GM19099 (cell line): ENCODE measurements at regions not wholly inside any gene's neighbourhood (a gene's known extent, or its start where the extent isn't known, plus 50 kb on each side); places are given as distances from the start of the nearest gene placed in this dataset.

Source experiments
- POLR2A ChIP-seq: IDR thresholded peaks from 3 replicates; pipeline ENCODE4 v1.6.1; 2011; ENCODE audit warnings: low read depth; ENCODE audit not compliant: insufficient read length; ENCODE audit errors: extremely low read depth

DNA sequence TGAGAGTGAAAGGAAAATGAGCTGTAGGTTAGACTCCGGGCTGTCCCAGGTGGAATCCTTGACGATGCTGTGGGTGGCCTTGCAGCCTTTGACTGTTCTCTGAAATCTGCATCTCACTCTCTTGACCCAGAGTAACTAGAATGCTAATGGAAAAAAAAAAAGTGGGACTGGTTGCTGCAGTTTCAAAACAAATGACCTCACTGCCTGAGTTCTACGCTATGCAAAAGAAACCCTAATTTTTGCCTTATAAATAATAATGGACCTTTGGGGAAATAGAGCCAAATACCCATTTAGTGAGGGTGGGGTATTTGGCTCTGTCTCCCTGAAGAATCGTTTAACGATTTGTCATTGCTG is 309.7 kb upstream of the C2CD4B start:
- TF ChIP-seq POLR2A: no peak

DNA sequence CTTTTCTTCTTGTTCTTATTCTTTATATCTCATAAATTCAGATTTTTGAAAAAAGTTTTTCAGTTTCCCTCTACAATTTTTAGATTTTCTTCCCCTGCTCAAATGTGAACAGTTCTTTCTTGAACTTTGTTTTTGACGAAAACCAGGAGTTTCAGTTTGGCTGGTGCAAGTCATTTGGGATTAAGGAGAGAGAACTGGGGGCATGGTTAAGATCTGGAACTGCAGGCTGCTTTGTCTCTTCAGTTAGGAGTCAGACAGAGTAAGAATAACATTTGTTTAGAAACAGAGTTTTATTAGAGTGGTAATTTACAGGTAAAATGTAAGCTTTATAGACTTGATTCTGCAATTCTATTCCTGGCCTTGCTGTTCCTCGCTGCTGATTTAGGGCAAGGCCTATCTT is 310.5 kb upstream of the C2CD4B start:
- TF ChIP-seq POLR2A: no peak

GRCh38 chr15:62476163-62476562 is 311.1 kb upstream of the C2CD4B start:
- TF ChIP-seq POLR2A: no peak

GRCh38 chr15:62477929-62478328 is 312.8 kb upstream of the C2CD4B start:
- TF ChIP-seq POLR2A: no peak

DNA sequence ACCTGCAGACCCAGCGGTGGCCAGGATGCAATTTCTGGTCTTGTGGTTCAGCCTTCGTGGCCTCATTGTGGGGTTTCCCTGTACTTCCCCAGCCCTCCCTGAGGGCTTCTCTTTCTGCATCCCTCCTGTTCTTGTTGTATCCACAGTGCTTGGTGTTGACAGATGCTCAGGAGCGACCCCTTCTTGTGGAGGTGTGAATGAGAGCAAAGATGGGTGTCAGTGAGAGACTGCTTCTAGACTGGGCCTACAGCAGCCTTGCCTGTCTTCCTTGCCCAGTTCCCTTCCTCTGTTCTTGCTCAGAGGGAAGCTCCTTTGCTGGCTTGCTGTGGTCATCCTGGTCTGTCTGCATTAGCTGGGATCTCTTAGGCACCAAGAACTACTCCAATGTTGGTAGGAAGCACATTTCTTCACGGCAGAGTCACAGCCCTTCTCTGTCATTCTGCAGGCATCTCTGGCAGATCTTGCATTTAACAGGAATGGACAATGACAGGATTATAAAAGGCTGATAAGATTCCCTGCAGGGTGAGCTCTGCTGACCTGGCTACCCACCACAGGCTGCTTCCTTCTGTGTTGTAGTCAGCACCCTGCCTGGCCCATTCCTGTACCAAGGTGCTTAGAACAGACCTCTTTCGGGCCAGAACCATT is 317.8 kb upstream of the C2CD4B start:
- no peak for TF ChIP-seq POLR2A

- TF ChIP-seq POLR2A: no peak
These were observed 318.7 kb upstream of the C2CD4B start for GRCh38 chr15:62483814-62484213.

DNA sequence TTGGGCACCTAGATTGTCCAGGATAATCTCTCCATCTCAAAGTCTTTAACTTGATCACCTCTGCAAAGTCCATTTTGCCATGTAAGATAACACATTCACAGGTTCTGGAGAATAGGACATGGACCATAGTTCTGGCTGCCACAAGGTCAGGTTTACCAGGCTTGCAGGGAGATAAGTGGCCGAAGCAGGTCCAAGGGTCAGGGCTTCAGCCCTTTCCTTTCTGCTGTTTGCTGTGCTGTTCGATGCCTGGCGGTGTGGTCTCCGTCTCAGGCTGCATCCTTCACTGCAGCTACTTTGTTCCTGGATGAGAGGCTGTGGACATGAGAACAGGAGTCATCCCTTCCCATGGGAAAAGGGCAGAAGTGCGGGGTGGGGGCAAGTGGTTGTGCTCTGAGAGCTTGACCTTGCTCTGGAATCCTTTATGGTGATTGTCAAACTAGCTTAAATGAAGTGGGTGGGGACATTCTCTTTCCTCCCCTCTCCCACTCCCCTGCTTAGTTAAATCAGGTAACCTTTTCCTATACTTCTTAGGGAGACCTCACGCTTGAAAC is 320.2 kb upstream of the C2CD4B start:
- TF ChIP-seq POLR2A: no peak

GRCh38 chr15:62486041-62486440 is 321.0 kb upstream of the C2CD4B start:
- TF ChIP-seq POLR2A: no peak

GRCh38 chr15:62488387-62488786 is 323.3 kb upstream of the C2CD4B start:
- TF ChIP-seq POLR2A: no peak

DNA sequence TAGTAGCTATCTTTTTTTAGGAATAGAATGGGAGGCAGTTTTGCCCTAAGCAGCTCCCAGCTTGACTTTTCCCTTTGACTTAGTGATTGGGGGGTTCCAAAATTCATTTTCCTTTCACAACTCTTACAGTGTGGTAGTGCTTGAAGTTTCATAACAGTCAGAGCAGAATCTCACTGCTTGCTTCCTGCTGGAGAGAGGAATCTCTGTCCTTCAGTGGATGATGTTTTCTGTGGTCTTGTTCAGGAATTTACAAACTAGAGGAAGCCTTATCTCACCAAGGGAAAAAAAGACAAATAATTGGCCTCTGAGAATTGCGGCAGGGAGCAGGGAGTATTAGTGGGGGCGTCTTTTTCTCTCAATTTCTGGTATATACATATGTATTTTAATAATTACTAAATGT is 326.6 kb upstream of the C2CD4B start:
- TF ChIP-seq POLR2A: no peak

GRCh38 chr15:62492900-62493299 is 327.8 kb upstream of the C2CD4B start:
- TF ChIP-seq POLR2A: no peak

GRCh38 chr15:62494197-62494596 is 329.1 kb upstream of the C2CD4B start:
- TF ChIP-seq POLR2A: no peak

DNA sequence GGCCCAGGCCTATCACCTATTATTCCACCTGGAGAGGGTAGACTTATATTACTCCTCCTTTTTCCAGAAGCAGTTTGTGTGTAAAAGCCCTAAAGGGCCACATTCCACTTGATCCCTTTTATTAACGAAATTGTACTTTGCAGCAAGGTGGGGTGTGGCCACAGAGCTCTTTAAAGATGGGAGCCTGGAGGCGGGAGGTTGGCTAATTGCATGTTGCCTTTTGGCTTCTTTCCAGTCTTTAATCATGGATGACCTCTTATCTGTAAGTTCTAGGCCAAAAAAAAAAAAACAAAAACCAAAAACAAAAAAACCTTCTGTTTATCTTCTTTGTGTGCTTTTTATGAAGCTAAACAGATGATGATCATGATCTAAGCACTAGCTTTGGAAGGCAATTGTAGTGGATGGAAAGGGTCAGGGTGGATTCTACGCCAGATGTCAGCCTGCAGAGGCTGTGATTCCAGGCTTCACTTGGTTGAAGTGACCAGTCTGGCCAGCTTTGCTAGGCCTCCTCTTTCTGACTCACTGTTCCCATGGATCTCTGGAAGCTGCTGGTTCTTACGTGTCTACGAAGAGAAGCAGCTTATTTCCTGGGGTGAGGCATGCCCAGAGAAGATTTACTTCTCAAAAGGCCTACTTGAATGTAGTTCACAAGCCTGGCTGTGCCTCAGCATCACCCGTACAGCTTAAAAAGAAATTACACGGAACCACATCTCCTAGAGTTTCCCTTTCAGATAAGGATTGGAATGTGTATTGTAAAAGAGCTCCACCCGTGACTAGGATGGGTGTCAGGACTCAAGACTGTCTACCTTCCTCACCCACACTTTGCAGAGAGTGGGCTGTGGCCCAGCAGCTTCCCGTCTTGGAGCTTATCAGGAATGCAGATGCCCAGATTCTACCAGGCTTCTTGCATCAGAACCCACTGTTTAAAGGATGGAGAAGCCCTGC is 330.9 kb upstream of the C2CD4B start:
- TF ChIP-seq POLR2A: no peak

DNA sequence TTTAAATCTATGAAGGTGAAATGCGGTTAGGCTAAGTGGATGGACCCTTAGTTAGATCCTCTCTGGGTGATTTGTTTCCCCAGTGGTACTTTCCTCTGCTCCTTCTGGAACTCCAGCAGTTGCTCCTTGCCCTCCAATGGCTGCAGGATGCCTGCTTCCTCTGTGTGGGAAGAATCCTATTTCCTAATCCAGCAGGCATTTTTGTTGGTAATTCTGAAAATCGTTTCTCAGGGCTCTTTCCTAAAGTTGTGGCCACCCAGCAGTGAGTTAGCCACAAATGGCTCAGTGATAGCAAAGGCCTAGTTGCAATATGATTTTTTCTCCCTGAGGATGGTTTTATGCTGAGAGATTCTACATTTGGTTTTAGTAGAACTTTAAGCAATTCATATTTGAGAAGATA is 332.3 kb upstream of the C2CD4B start:
- TF ChIP-seq POLR2A: no peak

DNA sequence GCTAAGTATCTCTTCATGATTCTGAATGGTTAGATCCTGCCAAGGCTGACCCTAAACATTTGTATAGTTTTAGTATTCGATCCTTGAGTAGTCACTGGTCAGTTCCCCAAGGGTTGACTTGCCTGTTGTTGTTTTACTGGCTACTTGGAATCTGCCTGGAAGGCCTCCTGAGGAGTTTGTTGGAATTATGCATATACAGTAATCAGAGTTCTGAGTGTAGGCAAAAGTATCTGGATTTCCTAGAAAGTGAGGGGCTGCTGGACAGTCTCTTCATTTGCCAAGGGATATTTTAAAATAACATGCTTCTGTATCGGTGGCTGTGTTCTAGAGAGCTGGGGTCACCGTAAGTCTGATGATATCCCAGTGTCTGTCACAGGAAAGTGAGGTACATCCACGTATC is 333.2 kb upstream of the C2CD4B start:
- TF ChIP-seq POLR2A: no peak

DNA sequence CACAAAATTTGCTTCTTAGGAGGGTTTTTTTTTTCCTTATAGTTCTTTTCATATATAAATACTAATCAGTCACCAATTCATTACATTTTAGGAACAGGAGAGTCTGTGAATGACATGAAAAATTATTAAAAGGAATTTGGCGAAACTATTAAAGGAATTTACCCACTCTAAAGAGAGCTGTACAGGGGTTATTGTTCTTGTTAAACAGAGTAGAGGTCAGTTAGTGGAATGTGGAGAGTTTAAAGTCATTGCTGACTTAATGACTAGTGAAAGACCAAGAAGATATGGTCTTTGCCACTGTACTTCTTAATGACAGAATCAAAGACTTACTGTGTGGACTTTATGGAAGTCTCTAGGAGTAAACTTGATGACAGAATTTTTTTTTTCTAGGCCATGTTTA is 333.6 kb upstream of the C2CD4B start:
- TF ChIP-seq POLR2A: no peak
